ENCODE measurements at regions not wholly inside any gene's neighbourhood (a gene's known extent, or its start where the extent isn't known, plus 50 kb on each side); places are given as distances from the start of the nearest gene placed in this dataset.
A peak's percentile ranks its signal among the peaks of the same experiment; 100 is the strongest.

DNA sequence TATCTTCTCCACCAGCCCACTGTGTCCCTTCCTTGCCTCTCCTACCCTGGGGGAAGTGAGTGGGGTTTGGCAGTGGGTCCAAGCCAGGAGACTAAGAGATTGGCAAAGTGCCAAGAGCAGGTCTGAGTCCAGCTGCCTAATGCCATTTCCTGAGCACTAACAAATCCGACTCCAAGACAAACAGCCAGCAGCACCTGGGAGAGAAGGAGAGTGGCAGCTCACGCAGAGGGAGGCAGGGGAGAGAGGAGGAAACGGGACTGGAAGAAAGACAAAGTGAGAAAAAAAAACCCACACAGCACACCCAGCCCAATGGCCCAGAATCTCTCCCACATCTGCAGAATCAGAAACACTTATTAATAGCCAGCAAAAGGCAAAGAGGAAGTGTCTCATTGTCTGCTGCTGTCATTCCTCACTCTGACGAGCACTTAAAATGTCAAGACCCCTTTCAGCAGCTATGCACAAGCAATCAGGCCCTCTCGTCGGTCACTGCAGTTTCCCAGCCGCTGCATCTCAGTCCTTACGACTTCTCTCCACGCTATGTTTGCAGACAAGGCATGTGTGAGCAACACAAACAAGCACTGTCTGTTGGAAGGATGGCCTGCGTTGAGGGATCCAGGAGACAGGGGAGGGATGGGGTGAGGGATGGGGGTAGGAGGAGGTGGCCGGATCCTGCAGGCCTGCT is 558.4 kb upstream of the CADM1 start:
- no peak overlapping the region for H2AFZ ChIP-seq (ENCODE audit: low read length)
- H4K20me1 ChIP-seq (ENCODE audit: control insufficient read depth, extremely low read depth, insufficient read depth, low read length): no peaks in the 10 kb centered on the region

DNA sequence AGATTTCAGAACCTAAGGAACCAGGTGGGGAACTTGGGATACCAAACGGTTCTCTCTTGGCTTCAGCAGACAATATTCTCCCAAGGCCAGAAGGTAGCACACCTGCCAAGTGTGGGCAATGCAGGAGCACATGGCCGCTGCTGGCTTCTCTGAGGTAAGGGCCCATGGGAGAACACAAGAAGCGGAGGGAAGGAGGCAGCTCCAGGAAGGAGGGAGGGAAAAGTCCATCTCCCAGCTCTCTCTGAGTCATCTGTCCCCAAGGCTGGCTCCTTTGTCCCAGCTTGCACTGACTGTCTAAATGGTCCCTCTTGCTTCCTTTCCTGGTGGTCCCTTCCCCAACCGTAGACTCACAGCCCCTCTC is 557.9 kb upstream of the CADM1 start:
- H3K79me2 ChIP-seq (ENCODE audit: control insufficient read depth, insufficient read depth, low read length): no peaks in the 10 kb centered on the region
- H4K20me1 ChIP-seq (ENCODE audit: control insufficient read depth, extremely low read depth, insufficient read depth, low read length): no peaks in the 10 kb centered on the region
- TF ChIP-seq, protein P1, sequence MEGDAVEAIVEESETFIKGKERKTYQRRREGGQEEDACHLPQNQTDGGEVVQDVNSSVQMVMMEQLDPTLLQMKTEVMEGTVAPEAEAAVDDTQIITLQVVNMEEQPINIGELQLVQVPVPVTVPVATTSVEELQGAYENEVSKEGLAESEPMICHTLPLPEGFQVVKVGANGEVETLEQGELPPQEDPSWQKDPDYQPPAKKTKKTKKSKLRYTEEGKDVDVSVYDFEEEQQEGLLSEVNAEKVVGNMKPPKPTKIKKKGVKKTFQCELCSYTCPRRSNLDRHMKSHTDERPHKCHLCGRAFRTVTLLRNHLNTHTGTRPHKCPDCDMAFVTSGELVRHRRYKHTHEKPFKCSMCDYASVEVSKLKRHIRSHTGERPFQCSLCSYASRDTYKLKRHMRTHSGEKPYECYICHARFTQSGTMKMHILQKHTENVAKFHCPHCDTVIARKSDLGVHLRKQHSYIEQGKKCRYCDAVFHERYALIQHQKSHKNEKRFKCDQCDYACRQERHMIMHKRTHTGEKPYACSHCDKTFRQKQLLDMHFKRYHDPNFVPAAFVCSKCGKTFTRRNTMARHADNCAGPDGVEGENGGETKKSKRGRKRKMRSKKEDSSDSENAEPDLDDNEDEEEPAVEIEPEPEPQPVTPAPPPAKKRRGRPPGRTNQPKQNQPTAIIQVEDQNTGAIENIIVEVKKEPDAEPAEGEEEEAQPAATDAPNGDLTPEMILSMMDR (conservative IDR thresholded peaks at IDR 0.05 in 1 of 2, IDR thresholded peaks at IDR 0.05 in 1 of 2; ENCODE audit: low read depth in 1 of 2, low read length in 2 of 2): no peak
- no peak for TF ChIP-seq EZH2 (IDR thresholded peaks at IDR 0.05; ENCODE audit: low read length, missing control alignments)
- no peak overlapping the region for H3K4me2 ChIP-seq (ENCODE audit: extremely low read depth, insufficient read depth, low read length)
- H3K9me3 ChIP-seq (ENCODE audit: control insufficient read depth, insufficient read depth, low read depth, low read length): no peaks in the 10 kb centered on the region
- H3K4me1 ChIP-seq (ENCODE audit: control insufficient read depth, extremely low read depth, insufficient read depth, low read length): no peaks in the 10 kb centered on the region
- no peak overlapping the region for H2AFZ ChIP-seq (ENCODE audit: low read length)
- H3K4me3 ChIP-seq (replicated peaks in 1 of 4; ENCODE audit: control extremely low read depth in 1 of 4, insufficient read depth in 1 of 4, low read depth in 3 of 4, low read length in 4 of 4): no peak overlapping the region
- H3K27ac ChIP-seq (ENCODE audit: insufficient read depth, low read length): no peak overlapping the region
- H3K36me3 ChIP-seq (ENCODE audit: control insufficient read depth, insufficient read depth, low read length): no peaks in the 10 kb centered on the region
- H3K9ac ChIP-seq (ENCODE audit: insufficient read depth, low read length): no peak overlapping the region
- no peak for DNase-seq (ENCODE audit: low read depth in 2 of 2)
- H3K27me3 ChIP-seq (ENCODE audit: control insufficient read depth, insufficient read depth, low read length): no peaks in the 10 kb centered on the region

More for the DNA sequence above, 558.4 kb upstream of the CADM1 start:
- peak; percentile 0 to 14 for DNase-seq (ENCODE audit: low read depth in 2 of 2)
- TF ChIP-seq, protein P1 (conservative IDR thresholded peaks at IDR 0.05 in 1 of 2, IDR thresholded peaks at IDR 0.05 in 1 of 2; ENCODE audit: low read depth in 1 of 2, low read length in 2 of 2): no peak
- no peak for TF ChIP-seq EZH2 (IDR thresholded peaks at IDR 0.05; ENCODE audit: low read length, missing control alignments)
- no peaks in the 10 kb centered on the region for H3K79me2 ChIP-seq (ENCODE audit: control insufficient read depth, insufficient read depth, low read length)
- H3K27ac ChIP-seq (ENCODE audit: insufficient read depth, low read length): no peak overlapping the region
- H3K4me3 ChIP-seq (replicated peaks in 1 of 4; ENCODE audit: control extremely low read depth in 1 of 4, insufficient read depth in 1 of 4, low read depth in 3 of 4, low read length in 4 of 4): no peak overlapping the region
- H3K27me3 ChIP-seq (ENCODE audit: control insufficient read depth, insufficient read depth, low read length): no peaks in the 10 kb centered on the region
- H3K9ac ChIP-seq (ENCODE audit: insufficient read depth, low read length): no peak overlapping the region
- H3K4me1 ChIP-seq (ENCODE audit: control insufficient read depth, extremely low read depth, insufficient read depth, low read length): no peaks in the 10 kb centered on the region
- H3K9me3 ChIP-seq (ENCODE audit: control insufficient read depth, insufficient read depth, low read depth, low read length): no peaks in the 10 kb centered on the region
- no peak overlapping the region for H3K4me2 ChIP-seq (ENCODE audit: extremely low read depth, insufficient read depth, low read length)
- no peaks in the 10 kb centered on the region for H3K36me3 ChIP-seq (ENCODE audit: control insufficient read depth, insufficient read depth, low read length)

GRCh38 chr11:116061322-116061721 is 557.1 kb upstream of the CADM1 start:
- DNase-seq (ENCODE audit: low read depth in 2 of 2): no peak
- no peak overlapping the region for H3K4me3 ChIP-seq (replicated peaks in 1 of 4; ENCODE audit: control extremely low read depth in 1 of 4, insufficient read depth in 1 of 4, low read depth in 3 of 4, low read length in 4 of 4)
- H3K4me2 ChIP-seq (ENCODE audit: extremely low read depth, insufficient read depth, low read length): no peak overlapping the region
- no peaks in the 10 kb centered on the region for H3K36me3 ChIP-seq (ENCODE audit: control insufficient read depth, insufficient read depth, low read length)
- H3K9ac ChIP-seq (ENCODE audit: insufficient read depth, low read length): no peak overlapping the region
- no peak overlapping the region for H2AFZ ChIP-seq (ENCODE audit: low read length)
- TF ChIP-seq EZH2 (IDR thresholded peaks at IDR 0.05; ENCODE audit: low read length, missing control alignments): no peak
- TF ChIP-seq, protein P1 (conservative IDR thresholded peaks at IDR 0.05 in 1 of 2, IDR thresholded peaks at IDR 0.05 in 1 of 2; ENCODE audit: low read depth in 1 of 2, low read length in 2 of 2): no peak
- no peaks in the 10 kb centered on the region for H4K20me1 ChIP-seq (ENCODE audit: control insufficient read depth, extremely low read depth, insufficient read depth, low read length)
- H3K27me3 ChIP-seq (ENCODE audit: control insufficient read depth, insufficient read depth, low read length): no peaks in the 10 kb centered on the region
- no peaks in the 10 kb centered on the region for H3K4me1 ChIP-seq (ENCODE audit: control insufficient read depth, extremely low read depth, insufficient read depth, low read length)
- H3K27ac ChIP-seq (ENCODE audit: insufficient read depth, low read length): no peak overlapping the region
- H3K9me3 ChIP-seq (ENCODE audit: control insufficient read depth, insufficient read depth, low read depth, low read length): no peaks in the 10 kb centered on the region
- no peaks in the 10 kb centered on the region for H3K79me2 ChIP-seq (ENCODE audit: control insufficient read depth, insufficient read depth, low read length)
